Sigmoid colon (tissue), 6 donors: ENCODE measurements at regions not wholly inside any gene's neighbourhood (a gene's known extent, or its start where the extent isn't known, plus 50 kb on each side); places are given as distances from the start of the nearest gene placed in this dataset.

Source experiments
- DNase-seq: peaks from one replicate; pipeline ENCODE4 v3.0.0-alpha.2; 2019
- H3K27ac ChIP-seq, 4 donors: fragments of 200-600 bp; sonication (generic); one replicate each; pipeline ENCODE4 v1.5.1; 2016 to 2019; ENCODE audit warnings: mild to moderate bottlenecking in 1 of 4
- H3K27me3 ChIP-seq, 3 donors: fragments of 200-600 bp; sonication (generic); one replicate each; pipeline ENCODE4 v1.5.1; 2019; ENCODE audit warnings: mild to moderate bottlenecking in 1 of 3
- H3K36me3 ChIP-seq, 4 donors: fragments of 200-600 bp; sonication (generic); one replicate each; pipeline ENCODE4 v1.5.1; 2016 to 2019
- H3K4me1 ChIP-seq, 4 donors: fragments of 200-600 bp; sonication (generic); one replicate each; pipeline ENCODE4 v1.5.1; 2017 to 2019
- H3K4me3 ChIP-seq, 4 donors: fragments of 200-600 bp; sonication (generic); one replicate each; pipeline ENCODE4 v1.5.1; 2017 to 2019; ENCODE audit warnings: mild to moderate bottlenecking in 2 of 4, moderate library complexity in 1 of 4
- H3K9me3 ChIP-seq, 4 donors: fragments of 200-600 bp in 3 of 4; sonication (generic) in 3 of 4; one replicate each; pipeline versions ENCODE4 v1.5.1 to v1.6.1; 2013 to 2019
- CTCF ChIP-seq, 4 experiments: fragments of 450-650 bp in 3 of 4; fragments of 200-600 bp in 1 of 4; IDR thresholded peaks; one replicate each; pipeline ENCODE4 v1.5.1; 2016 to 2019; ENCODE audit warnings: antibody characterized with exemption in 4 of 4, mild to moderate bottlenecking in 3 of 4, moderate library complexity in 2 of 4
- EP300 ChIP-seq, 4 donors: sonication (generic); formaldehyde crosslinking; IDR thresholded peaks; one replicate each; pipeline ENCODE4 v1.6.1; 2017; ENCODE audit warnings: antibody characterized with exemption in 4 of 4
- POLR2A ChIP-seq, 2 donors: fragments of 450-650 bp; IDR thresholded peaks; one replicate each; pipeline ENCODE4 v1.6.1; 2016; ENCODE audit warnings: antibody characterized with exemption in 2 of 2, mild to moderate bottlenecking in 2 of 2, moderate library complexity in 2 of 2
- POLR2AphosphoS5 ChIP-seq, 4 donors: sonication (generic); formaldehyde crosslinking; IDR thresholded peaks; one replicate each; pipeline ENCODE4 v1.6.1; 2017; ENCODE audit warnings: antibody characterized with exemption in 4 of 4
- WGBS, 2 donors: extraction: QIAGEN DNeasy Blood & Tissue Kit; methylation state at CpG; one replicate each; pipeline ENCODE4 v1.1.7; 2013; 5-methylcytosine and 5-hydroxymethylcytosine counted together
- intact Hi-C: fragments of 100-400 bp; cut with DNase I; formaldehyde crosslinking; loops from one replicate; pipeline ENCODE4 v1.15.1; 2023
- donor health status: healthy with polysubstance abuse.
- donor health status: healthy.

DNA sequence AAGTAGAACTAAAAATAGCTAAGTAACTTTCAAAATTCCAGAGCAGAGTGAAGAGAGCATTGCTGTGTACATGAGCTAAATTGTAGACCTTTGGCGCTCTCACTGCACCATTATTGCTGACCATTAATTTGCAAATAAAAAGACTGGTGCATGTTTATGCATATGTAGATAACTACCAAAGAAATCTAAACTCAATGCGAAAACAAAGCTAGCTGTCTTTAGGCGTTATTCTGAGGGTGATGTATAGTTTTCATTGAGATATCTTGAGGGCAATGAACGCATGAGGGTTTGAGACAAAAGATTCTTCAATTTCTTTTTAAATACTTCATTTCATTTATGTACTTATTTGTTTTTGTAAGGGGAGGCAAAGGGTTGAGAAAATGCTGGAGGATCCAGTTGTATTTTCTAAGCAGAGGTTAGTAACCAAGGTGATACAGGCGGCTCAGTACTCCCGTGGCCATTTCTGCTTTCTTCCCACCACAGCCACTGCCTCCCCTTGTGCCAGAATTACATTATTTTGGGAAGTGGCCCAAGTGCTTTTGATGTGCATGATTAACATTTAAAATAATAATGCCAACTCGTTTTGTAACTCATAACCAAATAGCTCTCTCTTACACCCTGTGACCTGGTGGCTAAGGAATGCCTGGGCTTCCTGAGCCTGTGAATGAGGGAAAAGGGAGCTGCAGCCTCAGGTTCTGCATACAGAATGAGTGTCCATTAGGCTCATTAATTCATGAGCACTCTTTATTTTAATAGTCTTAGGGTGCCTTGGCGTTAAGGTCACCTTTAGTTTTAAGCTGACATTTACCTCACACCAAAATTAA, 797.8 kb upstream of the GYPC start:
- intact Hi-C loops = no loop called here
- DNase-seq = no peak
- H3K27me3 ChIP-seq = no peaks in the 10 kb centered on the region

DNA sequence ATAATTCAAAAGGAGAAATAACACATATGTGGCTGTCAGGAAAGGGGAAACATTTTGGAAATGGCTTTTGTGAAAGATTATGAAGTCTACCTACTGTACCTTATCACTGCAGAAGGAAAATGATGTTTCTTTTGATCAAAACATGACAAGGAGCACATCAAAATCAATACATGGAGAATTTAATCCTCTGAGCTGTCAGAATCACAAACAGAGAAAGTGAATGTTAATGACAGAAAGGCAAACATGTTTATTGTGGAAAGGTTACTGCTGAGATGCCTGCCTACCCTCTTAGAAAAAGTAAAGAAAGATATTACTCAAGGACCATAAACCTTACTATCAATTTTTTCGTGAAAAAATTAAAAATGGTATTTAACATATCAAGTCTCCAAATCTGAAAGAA, 794.5 kb upstream of the GYPC start:
- Histone ChIP-seq H3K9me3 (no peaks in the 10 kb centered on the region), H3K4me1 (no peaks in the 10 kb centered on the region), H3K27me3 (no peaks in the 10 kb centered on the region), H3K36me3 (no peaks in the 10 kb centered on the region), H3K27ac (no peak overlapping the region), H3K4me3 (no peak overlapping the region)
- TF ChIP-seq CTCF (IDR thresholded peaks at IDR 0.05) (no peak), POLR2A (IDR thresholded peaks at IDR 0.05) (no peak), POLR2AphosphoS5 (IDR thresholded peaks at IDR 0.05) (no peak), EP300 (IDR thresholded peaks at IDR 0.05) (no peak)
- no peak for DNase-seq
- WGBS, 2 donors = 63 to 84% methylated on average over 1 of the region's 1 CpG
- intact Hi-C loops = no loop called here

More for the DNA sequence above, 797.8 kb upstream of the GYPC start:
- H3K9me3 ChIP-seq = no peaks in the 10 kb centered on the region
- no peak overlapping the region for H3K4me3 ChIP-seq
- WGBS, 2 donors = 81 to 83% methylated on average over 8 of the region's 8 CpGs
- H3K36me3 ChIP-seq = no peaks in the 10 kb centered on the region
- H3K27ac ChIP-seq = no peak overlapping the region
- TF ChIP-seq EP300 (IDR thresholded peaks at IDR 0.05) = no peak
- no peak for TF ChIP-seq POLR2A (IDR thresholded peaks at IDR 0.05)
- TF ChIP-seq POLR2AphosphoS5 (IDR thresholded peaks at IDR 0.05) = no peak
- no peak for TF ChIP-seq CTCF (IDR thresholded peaks at IDR 0.05)
- H3K4me1 ChIP-seq = no peaks in the 10 kb centered on the region

- H3K36me3 ChIP-seq = no peaks in the 10 kb centered on the region
- no peaks in the 10 kb centered on the region for H3K4me1 ChIP-seq
- intact Hi-C loops = no loop called here
- H3K9me3 ChIP-seq = no peaks in the 10 kb centered on the region
- TF ChIP-seq POLR2A (IDR thresholded peaks at IDR 0.05) (no peak), CTCF (IDR thresholded peaks at IDR 0.05) (no peak), POLR2AphosphoS5 (IDR thresholded peaks at IDR 0.05) (no peak), EP300 (IDR thresholded peaks at IDR 0.05) (no peak)
- H3K27me3 ChIP-seq = no peaks in the 10 kb centered on the region
- no peak for DNase-seq
- 93 to 95% methylated on average over 4 of the region's 4 CpGs for WGBS, 2 donors
- no peak overlapping the region for H3K27ac ChIP-seq
- no peak overlapping the region for H3K4me3 ChIP-seq
Measured at GRCh38 chr2:125867908-125868307, 788.0 kb upstream of the GYPC start.

DNA sequence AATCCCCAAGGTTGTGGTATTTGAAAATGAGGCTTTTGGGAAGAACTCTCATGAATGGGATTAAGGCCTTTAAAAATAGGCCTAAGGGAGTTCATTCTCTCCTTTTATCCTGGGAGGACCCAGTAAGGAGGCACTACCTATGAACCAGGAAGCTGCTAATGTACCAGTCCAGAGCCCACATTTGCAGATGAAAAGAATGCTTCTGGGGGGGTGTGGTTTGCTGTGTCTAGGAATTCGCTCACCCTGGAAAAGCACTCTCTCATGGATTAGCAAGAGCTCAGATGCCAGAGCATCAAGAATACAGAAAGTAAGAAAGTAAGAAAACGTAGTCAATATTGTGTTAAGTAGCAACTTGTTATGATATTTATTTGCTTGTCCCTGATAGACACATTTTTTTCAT, 785.7 kb upstream of the GYPC start:
- intact Hi-C loops = no loop called here
- 78 to 87% methylated on average over 2 of the region's 2 CpGs for WGBS, 2 donors
- Histone ChIP-seq H3K4me1 (no peaks in the 10 kb centered on the region), H3K36me3 (no peaks in the 10 kb centered on the region), H3K4me3 (no peak overlapping the region), H3K27ac (no peak overlapping the region), H3K27me3 (no peaks in the 10 kb centered on the region), H3K9me3 (no peaks in the 10 kb centered on the region)
- DNase-seq = no peak
- no peak for TF ChIP-seq POLR2A (IDR thresholded peaks at IDR 0.05)
- TF ChIP-seq POLR2AphosphoS5 (IDR thresholded peaks at IDR 0.05) = no peak
- no peak for TF ChIP-seq EP300 (IDR thresholded peaks at IDR 0.05)
- TF ChIP-seq CTCF (IDR thresholded peaks at IDR 0.05) = no peak

DNA sequence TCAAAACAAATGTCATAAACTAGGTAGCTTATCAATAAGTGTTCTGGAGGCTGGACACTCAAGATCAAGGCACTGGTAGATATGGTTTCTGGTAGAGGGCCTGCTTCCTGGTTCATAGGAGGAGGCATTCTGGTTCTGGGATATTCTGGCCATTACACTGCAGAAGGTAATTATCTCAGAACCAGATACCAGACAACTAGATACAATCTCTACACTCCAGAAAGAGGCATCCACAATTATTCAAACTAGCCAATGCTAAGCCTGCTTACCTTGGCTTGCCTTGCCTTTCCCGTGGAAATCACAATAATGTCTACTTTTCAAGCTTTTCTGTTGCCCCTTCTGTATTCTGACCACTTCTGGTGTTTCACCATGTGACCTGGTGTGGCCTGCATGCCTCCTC, 785.2 kb upstream of the GYPC start:
- H3K36me3 ChIP-seq = no peaks in the 10 kb centered on the region
- no peak for TF ChIP-seq POLR2A (IDR thresholded peaks at IDR 0.05)
- TF ChIP-seq EP300 (IDR thresholded peaks at IDR 0.05) = no peak
- TF ChIP-seq CTCF (IDR thresholded peaks at IDR 0.05) = no peak
- TF ChIP-seq POLR2AphosphoS5 (IDR thresholded peaks at IDR 0.05) = no peak
- no peaks in the 10 kb centered on the region for H3K4me1 ChIP-seq
- no peak overlapping the region for H3K4me3 ChIP-seq
- no peak overlapping the region for H3K27ac ChIP-seq
- H3K27me3 ChIP-seq = no peaks in the 10 kb centered on the region
- DNase-seq = no peak
- intact Hi-C loops = no loop called here
- no peaks in the 10 kb centered on the region for H3K9me3 ChIP-seq
- WGBS, 2 donors = 69 to 75% methylated on average over 1 of the region's 1 CpG
